Stimulated activated CD4-positive, alpha-beta T cell treated with anti-CD3 and anti-CD28 coated beads, Interleukin-4, amount 100 ng/mL, for 1 hour (primary cell): ENCODE measurements at regions not wholly inside any gene's neighbourhood (a gene's known extent, or its start where the extent isn't known, plus 50 kb on each side); places are given as distances from the start of the nearest gene placed in this dataset.
"Not testable (repeated sequence)": the region's sequence is repeated elsewhere in the genome, so short reads cannot be mapped to it uniquely, and the experiment has no call there.

Experiments
- DNase-seq: peaks from one replicate; pipeline ENCODE4 v3.0.0-alpha.2; 2020

GRCh38 chr3:101913168-101913567 is 63.9 kb downstream of the NFKBIZ start:
- DNase-seq: no peak

- not testable (repeated sequence) for DNase-seq
Observed at GRCh38 chr3:101917761-101918160, 68.4 kb downstream of the NFKBIZ start.

- DNase-seq: not testable (repeated sequence)
Observed at GRCh38 chr3:101922151-101922725, 72.9 kb downstream of the NFKBIZ start.

- DNase-seq: not testable (repeated sequence)
Observed at GRCh38 chr3:101924621-101925020, 75.3 kb downstream of the NFKBIZ start.

GRCh38 chr3:101925124-101925523 is 75.8 kb downstream of the NFKBIZ start:
- not testable (repeated sequence) for DNase-seq

- DNase-seq: no peak
Observed at GRCh38 chr3:101925564-101925963, 76.2 kb downstream of the NFKBIZ start.

- no peak for DNase-seq
Observed at GRCh38 chr3:101926594-101927105, 77.3 kb downstream of the NFKBIZ start.

- DNase-seq: no peak
Observed at GRCh38 chr3:101928890-101929289, 79.6 kb downstream of the NFKBIZ start.

GRCh38 chr3:101931081-101931480 is 81.8 kb downstream of the NFKBIZ start:
- no peak for DNase-seq

- no peak for DNase-seq
Observed at GRCh38 chr3:101932326-101933068, 83.2 kb downstream of the NFKBIZ start.

GRCh38 chr3:101936419-101937356 is 87.4 kb downstream of the NFKBIZ start:
- DNase-seq: no peak

- no peak for DNase-seq
Observed at GRCh38 chr3:101938262-101938847, 89.0 kb downstream of the NFKBIZ start.

GRCh38 chr3:101939361-101940049 is 90.2 kb downstream of the NFKBIZ start:
- DNase-seq: no peak

GRCh38 chr3:101940521-101941317 is 91.4 kb downstream of the NFKBIZ start:
- DNase-seq: no peak

- DNase-seq: no peak
Observed at GRCh38 chr3:101941318-101942040, 92.2 kb downstream of the NFKBIZ start.

GRCh38 chr3:101942356-101942755 is 93.0 kb downstream of the NFKBIZ start:
- DNase-seq: no peak

- DNase-seq: no peak
Observed at GRCh38 chr3:101943029-101943428, 93.7 kb downstream of the NFKBIZ start.

- no peak for DNase-seq
Observed at GRCh38 chr3:101944308-101944707, 95.0 kb downstream of the NFKBIZ start.

- no peak for DNase-seq
Observed at GRCh38 chr3:101945980-101946379, 96.7 kb downstream of the NFKBIZ start.

GRCh38 chr3:101946906-101947305 is 97.6 kb downstream of the NFKBIZ start:
- no peak for DNase-seq

GRCh38 chr3:101950510-101950909 is 101.2 kb downstream of the NFKBIZ start:
- DNase-seq: no peak
